ENCODE measurements at regions not wholly inside any gene's neighbourhood (a gene's known extent, or its start where the extent isn't known, plus 50 kb on each side); places are given as distances from the start of the nearest gene placed in this dataset.
"Not testable (repeated sequence)": the region's sequence is repeated elsewhere in the genome, so short reads cannot be mapped to it uniquely, and the experiment has no call there.

DNA sequence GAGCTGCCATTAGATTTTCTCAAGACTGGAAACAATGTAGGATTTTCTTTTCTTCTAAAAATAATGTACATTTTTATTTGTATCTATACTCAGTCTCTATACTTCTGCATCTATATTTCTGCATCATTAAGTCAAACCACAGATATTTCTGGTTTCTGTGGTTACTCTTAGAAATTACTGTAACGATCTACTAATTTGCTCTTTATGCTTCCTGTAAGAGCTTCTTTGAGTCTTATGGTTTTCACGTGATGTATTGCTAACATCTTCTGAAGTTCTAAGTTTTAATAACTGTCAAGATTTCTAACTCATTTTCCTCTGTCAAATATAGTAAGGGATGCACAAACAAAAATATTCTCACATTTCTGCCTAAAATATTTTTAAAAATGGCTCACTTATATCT lies 1144.5 kb downstream of the HACE1 start:
- 71% methylated on average over 2 of the region's 2 CpGs for WGBS
- TF ChIP-seq REST (IDR thresholded peaks at IDR 0.05) (no peak), SP1 (IDR thresholded peaks at IDR 0.05) (no peak), FOXA1 (IDR thresholded peaks at IDR 0.05) (no peak), YY1 (IDR thresholded peaks at IDR 0.05) (no peak), GABPA (IDR thresholded peaks at IDR 0.05 in 1 of 2, conservative IDR thresholded peaks at IDR 0.05 in 1 of 2) (no peak), NR2F2 (IDR thresholded peaks at IDR 0.05) (no peak), MAX (IDR thresholded peaks at IDR 0.05) (no peak), HNF4A (conservative IDR thresholded peaks at IDR 0.05) (no peak), EGR1 (IDR thresholded peaks at IDR 0.05; ENCODE audit: low read depth in 2 of 2) (no peak), ZBTB33 (IDR thresholded peaks at IDR 0.05) (no peak), RAD21 (IDR thresholded peaks at IDR 0.05) (no peak), JUND (IDR thresholded peaks at IDR 0.05) (no peak), FOXA2 (IDR thresholded peaks at IDR 0.05) (no peak), HNF4G (IDR thresholded peaks at IDR 0.05) (no peak)
- TF ChIP-seq, protein P1, sequence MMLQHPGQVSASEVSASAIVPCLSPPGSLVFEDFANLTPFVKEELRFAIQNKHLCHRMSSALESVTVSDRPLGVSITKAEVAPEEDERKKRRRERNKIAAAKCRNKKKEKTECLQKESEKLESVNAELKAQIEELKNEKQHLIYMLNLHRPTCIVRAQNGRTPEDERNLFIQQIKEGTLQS (IDR thresholded peaks at IDR 0.05): no peak

GRCh38 chr6:103709236-103709635 lies 1150.5 kb downstream of the HACE1 start:
- H3K4me1 ChIP-seq (ENCODE audit: control insufficient read depth in 4 of 4, insufficient read depth in 4 of 4, low read length in 3 of 4); H3K4me3 ChIP-seq (ENCODE audit: low read depth in 1 of 3, low read length in 3 of 3); H3K27me3 ChIP-seq (ENCODE audit: control insufficient read depth in 4 of 4, insufficient read depth in 4 of 4, low read length in 3 of 4); DNase-seq (ENCODE audit: low spot score); H3K36me3 ChIP-seq (ENCODE audit: control insufficient read depth in 4 of 4, insufficient read depth in 3 of 4, low read depth in 1 of 4, low read length in 3 of 4); H3K9me3 ChIP-seq (ENCODE audit: control insufficient read depth in 4 of 4, low read length in 3 of 4); H3K9ac ChIP-seq (ENCODE audit: low read depth in 1 of 2, low read length in 2 of 2); H3K27ac ChIP-seq (ENCODE audit: low read depth in 1 of 2, low read length in 2 of 2): not testable (repeated sequence)
- 87% methylated on average over 15 of the region's 15 CpGs for WGBS

More for the DNA sequence above, 1144.5 kb downstream of the HACE1 start:
- Histone ChIP-seq H3K27me3 (ENCODE audit: control insufficient read depth in 4 of 4, insufficient read depth in 4 of 4, low read length in 3 of 4) (no peaks in the 10 kb centered on the region), H3K9me3 (ENCODE audit: control insufficient read depth in 4 of 4, low read length in 3 of 4) (no peaks in the 10 kb centered on the region), H3K4me1 (ENCODE audit: control insufficient read depth in 4 of 4, insufficient read depth in 4 of 4, low read length in 3 of 4) (no peaks in the 10 kb centered on the region), H3K4me3 (ENCODE audit: low read depth in 1 of 3, low read length in 3 of 3) (no peak overlapping the region), H3K36me3 (ENCODE audit: control insufficient read depth in 4 of 4, insufficient read depth in 3 of 4, low read depth in 1 of 4, low read length in 3 of 4) (no peaks in the 10 kb centered on the region), H3K9ac (ENCODE audit: low read depth in 1 of 2, low read length in 2 of 2) (no peak overlapping the region), H3K27ac (ENCODE audit: low read depth in 1 of 2, low read length in 2 of 2) (no peak overlapping the region)
- DNase-seq (ENCODE audit: low spot score): no peak

Data from liver (tissue), 7 donors.